Endodermal cell (in vitro differentiated cells): ENCODE measurements at regions not wholly inside any gene's neighbourhood (a gene's known extent, or its start where the extent isn't known, plus 50 kb on each side); places are given as distances from the start of the nearest gene placed in this dataset.

ENCODE experiments used
- DNase-seq: peaks from one replicate; pipeline ENCODE4 v3.0.0-alpha.2; 2017
- H3K27ac ChIP-seq: 2 replicates; pipeline ENCODE4 v1.5.1; 2013; ENCODE audit warnings: mild to moderate bottlenecking, low read depth, low read length, moderate library complexity
- H3K27me3 ChIP-seq: 2 replicates; pipeline ENCODE4 v1.6.1; 2013; ENCODE audit warnings: mild to moderate bottlenecking, low read length, moderate library complexity; ENCODE audit not compliant: insufficient read depth, control insufficient read depth, poor library complexity, severe bottlenecking
- H3K36me3 ChIP-seq: 2 replicates; pipeline ENCODE4 v1.7.0; 2013; ENCODE audit warnings: mild to moderate bottlenecking, low read length, moderate library complexity; ENCODE audit not compliant: control insufficient read depth, insufficient read depth
- H3K4me1 ChIP-seq: one replicate; pipeline ENCODE4 v1.7.0; 2013; ENCODE audit warnings: low read length; ENCODE audit not compliant: control insufficient read depth, insufficient read depth
- H3K4me3 ChIP-seq: 2 replicates; pipeline ENCODE4 v1.5.1; 2013; ENCODE audit warnings: mild to moderate bottlenecking, low read length, moderate library complexity
- H3K9ac ChIP-seq: 2 replicates; pipeline ENCODE4 v1.6.1; 2013; ENCODE audit warnings: mild to moderate bottlenecking, low read length, moderate library complexity; ENCODE audit not compliant: poor library complexity, severe bottlenecking; ENCODE audit errors: extremely low read depth
- H3K9me3 ChIP-seq: 2 replicates; pipeline ENCODE4 v1.6.1; 2013; ENCODE audit warnings: mild to moderate bottlenecking, low read length, moderate library complexity; ENCODE audit not compliant: control insufficient read depth
- H3K27ac Mint-ChIP-seq: 2 replicates; pipeline ENCODE4 v1.8.0; 2020; ENCODE audit warnings: mixed read lengths
- H3K27me3 Mint-ChIP-seq: 2 replicates; pipeline ENCODE4 v1.8.0; 2021; ENCODE audit warnings: mild to moderate bottlenecking, mixed read lengths; ENCODE audit not compliant: insufficient read depth
- H3K36me3 Mint-ChIP-seq: 2 replicates; pipeline ENCODE4 v1.8.0; 2020; ENCODE audit warnings: low read depth, mixed read lengths
- H3K4me1 Mint-ChIP-seq: 2 replicates; pipeline ENCODE4 v1.8.0; 2020; ENCODE audit warnings: mixed read lengths
- H3K4me3 Mint-ChIP-seq: 2 replicates; pipeline ENCODE4 v1.8.0; 2020; ENCODE audit warnings: mild to moderate bottlenecking, moderate library complexity, mixed read lengths
- H3K9me3 Mint-ChIP-seq: 2 replicates; pipeline ENCODE4 v1.8.0; 2020; ENCODE audit warnings: mild to moderate bottlenecking, mixed read lengths
- WGBS, 2 experiments: methylation state at CpG; one replicate each; pipeline versions ENCODE4 v1.1.5 to v1.1.7; 2013; ENCODE audit warnings: missing lambda C conversion rate in 2 of 2, mixed read lengths in 1 of 2; ENCODE audit not compliant: insufficient coverage in 1 of 2, insufficient read length in 1 of 2; 5-methylcytosine and 5-hydroxymethylcytosine counted together
- TF ChIP-seq, protein P1 (sequence below): fragments of 200-600 bp; sonication (generic); conservative IDR thresholded peaks from 2 replicates; pipeline ENCODE4 v1.5.0; 2021; ENCODE audit warnings: antibody characterized with exemption, mild to moderate bottlenecking

- Histone ChIP-seq H3K9ac (no peak overlapping the region), H3K27ac (no peak overlapping the region), H3K4me1 (no peaks in the 10 kb centered on the region), H3K9me3 (peaks cover 10% of the 10 kb centered on the region), H3K27me3 (no peaks in the 10 kb centered on the region), H3K4me3 (no peak overlapping the region), H3K36me3 (no peaks in the 10 kb centered on the region)
- Mint-ChIP-seq H3K27ac (no peak overlapping the region), H3K9me3 (peaks cover 17% of the 10 kb centered on the region), H3K36me3 (no peaks in the 10 kb centered on the region), H3K4me3 (no peak overlapping the region), H3K4me1 (no peaks in the 10 kb centered on the region), H3K27me3 (no peaks in the 10 kb centered on the region)
- DNase-seq: no peak
- TF ChIP-seq, protein P1, sequence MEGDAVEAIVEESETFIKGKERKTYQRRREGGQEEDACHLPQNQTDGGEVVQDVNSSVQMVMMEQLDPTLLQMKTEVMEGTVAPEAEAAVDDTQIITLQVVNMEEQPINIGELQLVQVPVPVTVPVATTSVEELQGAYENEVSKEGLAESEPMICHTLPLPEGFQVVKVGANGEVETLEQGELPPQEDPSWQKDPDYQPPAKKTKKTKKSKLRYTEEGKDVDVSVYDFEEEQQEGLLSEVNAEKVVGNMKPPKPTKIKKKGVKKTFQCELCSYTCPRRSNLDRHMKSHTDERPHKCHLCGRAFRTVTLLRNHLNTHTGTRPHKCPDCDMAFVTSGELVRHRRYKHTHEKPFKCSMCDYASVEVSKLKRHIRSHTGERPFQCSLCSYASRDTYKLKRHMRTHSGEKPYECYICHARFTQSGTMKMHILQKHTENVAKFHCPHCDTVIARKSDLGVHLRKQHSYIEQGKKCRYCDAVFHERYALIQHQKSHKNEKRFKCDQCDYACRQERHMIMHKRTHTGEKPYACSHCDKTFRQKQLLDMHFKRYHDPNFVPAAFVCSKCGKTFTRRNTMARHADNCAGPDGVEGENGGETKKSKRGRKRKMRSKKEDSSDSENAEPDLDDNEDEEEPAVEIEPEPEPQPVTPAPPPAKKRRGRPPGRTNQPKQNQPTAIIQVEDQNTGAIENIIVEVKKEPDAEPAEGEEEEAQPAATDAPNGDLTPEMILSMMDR: no peak
- 92 to 100% methylated on average over 1 to 2 of the region's 2 CpGs for WGBS, 2 experiments
These were observed 398.4 kb upstream of the AZI2 start for GRCh38 chr3:28746990-28747389.

DNA sequence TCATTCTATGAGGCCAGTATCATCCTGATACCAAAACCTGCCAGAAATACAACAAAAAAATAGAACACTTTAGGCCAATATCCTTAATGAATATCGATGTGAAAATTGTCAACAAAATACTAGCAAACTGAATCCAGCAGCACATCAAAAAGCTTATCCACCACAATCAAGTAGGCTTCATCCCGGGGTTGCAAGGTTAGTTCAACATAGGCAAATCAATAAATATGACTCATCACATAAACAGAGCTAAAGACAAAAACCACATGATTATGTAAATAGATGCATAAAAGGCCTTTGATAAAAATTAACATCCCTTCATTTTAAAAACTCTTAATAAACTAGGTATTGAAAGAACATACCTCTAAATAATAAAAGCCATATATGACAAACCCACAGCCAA, 403.2 kb upstream of the AZI2 start:
- H3K27me3 ChIP-seq: no peaks in the 10 kb centered on the region
- peaks cover 10% of the 10 kb centered on the region for H3K9me3 ChIP-seq
- no peak overlapping the region for H3K27ac Mint-ChIP-seq
- no peaks in the 10 kb centered on the region for H3K4me1 ChIP-seq
- no peak overlapping the region for H3K4me3 Mint-ChIP-seq
- no peak overlapping the region for H3K9ac ChIP-seq
- DNase-seq: no peak
- TF ChIP-seq, protein P1: no peak
- H3K27ac ChIP-seq: no peak overlapping the region
- H3K36me3 Mint-ChIP-seq: no peaks in the 10 kb centered on the region
- H3K9me3 Mint-ChIP-seq: peaks cover 17% of the 10 kb centered on the region
- WGBS, 2 experiments: 95% methylated on average over 2 of the region's 2 CpGs; no CpG with 5 or more reads in 1 of the 2 experiments
- H3K27me3 Mint-ChIP-seq: no peaks in the 10 kb centered on the region
- no peaks in the 10 kb centered on the region for H3K36me3 ChIP-seq
- H3K4me1 Mint-ChIP-seq: no peaks in the 10 kb centered on the region
- H3K4me3 ChIP-seq: no peak overlapping the region

DNA sequence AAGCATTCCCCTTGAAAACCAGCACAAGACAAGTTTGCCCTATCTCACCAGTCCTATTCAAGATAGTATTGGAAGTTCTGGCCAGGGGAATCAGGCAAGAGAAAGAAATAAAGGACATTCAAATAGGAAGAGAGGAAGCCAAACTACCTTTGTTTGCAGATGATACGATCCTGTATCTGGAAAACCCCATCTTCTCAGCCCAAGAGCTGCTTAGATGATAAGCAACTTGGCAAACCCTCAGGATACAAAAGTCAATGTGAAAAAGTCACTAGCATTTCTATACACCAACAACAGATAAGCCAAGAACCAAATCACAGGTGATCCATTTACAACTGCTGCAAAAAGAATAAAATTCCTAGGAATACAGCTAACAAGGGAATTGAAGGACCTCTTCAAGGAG, 403.7 kb upstream of the AZI2 start:
- no peaks in the 10 kb centered on the region for H3K4me1 Mint-ChIP-seq
- no peak for DNase-seq
- H3K27ac Mint-ChIP-seq: no peak overlapping the region
- H3K36me3 Mint-ChIP-seq: no peaks in the 10 kb centered on the region
- Histone ChIP-seq H3K9me3 (peaks cover 10% of the 10 kb centered on the region), H3K9ac (no peak overlapping the region), H3K27ac (no peak overlapping the region), H3K27me3 (no peaks in the 10 kb centered on the region), H3K36me3 (no peaks in the 10 kb centered on the region), H3K4me1 (no peaks in the 10 kb centered on the region), H3K4me3 (no peak overlapping the region)
- 81 to 83% methylated on average over 1 of the region's 1 CpG for WGBS, 2 experiments
- TF ChIP-seq, protein P1: no peak
- no peak overlapping the region for H3K4me3 Mint-ChIP-seq
- H3K27me3 Mint-ChIP-seq: no peaks in the 10 kb centered on the region
- peaks cover 17% of the 10 kb centered on the region for H3K9me3 Mint-ChIP-seq
